Putamen (tissue), 1 donor: ENCODE measurements at regions not wholly inside any gene's neighbourhood (a gene's known extent, or its start where the extent isn't known, plus 50 kb on each side); places are given as distances from the start of the nearest gene placed in this dataset.

Experiments
- DNase-seq: peaks from one replicate; pipeline ENCODE4 v3.0.0-alpha.2; 2016; ENCODE audit warnings: low spot score

- DNase-seq = no peak
Observed at GRCh38 chr10:109480836-109481235, 442.5 kb downstream of the XPNPEP1 start.

- DNase-seq = no peak
Observed at GRCh38 chr10:109475711-109476421, 447.4 kb downstream of the XPNPEP1 start.

GRCh38 chr10:109474812-109475211 lies 448.5 kb downstream of the XPNPEP1 start:
- DNase-seq = no peak

DNA sequence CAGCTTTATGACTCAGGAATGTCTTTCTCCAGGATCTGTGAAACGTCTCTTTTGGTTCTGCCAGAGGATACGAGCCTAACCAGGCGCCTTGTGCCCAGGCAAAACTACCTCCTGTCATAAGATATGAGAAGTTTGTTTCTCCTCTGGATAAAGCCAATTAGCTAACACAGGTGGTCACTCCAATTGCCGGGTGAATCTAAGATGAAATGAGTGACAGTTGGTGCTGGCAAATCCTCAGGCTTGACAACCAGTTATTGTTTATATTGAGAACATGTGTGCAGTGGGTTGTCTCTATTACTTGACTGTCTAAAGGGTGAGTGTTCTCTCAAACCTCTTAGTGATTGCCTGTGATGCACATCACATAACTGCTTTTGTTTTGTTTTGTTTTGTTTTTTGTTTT lies 449.1 kb downstream of the XPNPEP1 start:
- DNase-seq = no peak

GRCh38 chr10:109467551-109467950 lies 455.8 kb downstream of the XPNPEP1 start:
- DNase-seq = no peak

- DNase-seq = no peak
Observed at GRCh38 chr10:109464949-109465348, 458.4 kb downstream of the XPNPEP1 start.

- no peak for DNase-seq
Observed at GRCh38 chr10:109457302-109457638, 466.0 kb downstream of the XPNPEP1 start.

GRCh38 chr10:109456566-109457301 lies 466.6 kb downstream of the XPNPEP1 start:
- DNase-seq = no peak

- DNase-seq = no peak
Observed at GRCh38 chr10:109454691-109455090, 468.6 kb downstream of the XPNPEP1 start.

GRCh38 chr10:109451879-109452278 lies 471.4 kb downstream of the XPNPEP1 start:
- DNase-seq = no peak

DNA sequence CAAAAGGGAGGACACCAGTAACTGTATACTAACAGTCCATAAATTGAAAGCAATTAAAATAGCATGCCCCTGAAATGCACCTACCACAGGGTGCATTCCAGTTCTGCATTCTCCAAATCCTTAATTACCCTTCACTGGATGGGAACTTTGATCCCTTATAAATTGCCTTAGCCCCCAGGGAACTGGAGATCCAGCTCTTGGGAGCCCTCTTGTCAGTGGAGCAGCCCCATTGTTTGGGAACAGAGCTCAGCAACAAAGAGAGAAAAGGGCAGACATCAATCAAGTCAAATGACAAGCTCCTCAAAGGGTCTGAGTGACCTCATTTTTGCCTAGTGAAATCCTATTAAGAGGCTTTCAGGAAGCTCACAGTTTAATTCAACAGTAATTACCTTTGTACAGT lies 472.6 kb downstream of the XPNPEP1 start:
- DNase-seq = no peak

DNA sequence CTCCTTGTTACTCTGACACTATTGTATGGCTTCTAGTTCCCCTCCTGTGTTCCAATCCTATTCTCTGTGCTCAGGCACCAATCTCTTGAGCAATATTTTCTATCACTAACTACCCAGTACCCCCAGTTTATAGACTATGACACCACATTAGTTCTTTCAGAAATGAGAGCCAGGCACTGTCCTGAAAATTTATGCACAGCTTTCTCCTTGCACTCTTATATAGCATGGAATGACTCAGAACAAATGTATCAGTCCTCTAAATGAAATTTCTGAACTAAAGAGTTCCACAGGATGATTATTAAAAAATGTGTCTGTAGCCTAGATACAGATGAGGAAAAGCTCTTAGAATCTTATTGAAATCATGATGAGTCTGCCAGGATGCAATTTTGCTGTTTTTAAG lies 489.9 kb downstream of the XPNPEP1 start:
- DNase-seq = no peak

DNA sequence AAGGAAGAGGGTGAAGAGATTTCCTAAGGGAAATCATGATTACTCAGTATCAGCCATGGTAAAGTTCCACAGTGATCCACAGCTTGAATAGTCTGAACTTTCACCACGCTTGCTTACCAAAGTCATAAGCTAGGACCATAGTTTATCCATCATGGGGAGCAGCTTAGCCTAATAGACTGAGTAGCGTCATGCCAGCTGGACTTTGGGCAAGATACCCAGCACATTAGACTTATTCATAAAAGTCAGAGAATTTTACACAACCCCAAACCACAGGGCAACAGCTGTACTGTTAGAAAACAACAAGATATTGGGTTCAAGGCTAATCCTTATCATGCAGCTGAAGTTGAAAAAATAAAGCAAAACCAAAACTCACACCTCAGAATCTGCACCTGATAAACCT lies 491.0 kb downstream of the XPNPEP1 start:
- no peak for DNase-seq

GRCh38 chr10:109430799-109431198 lies 492.5 kb downstream of the XPNPEP1 start:
- DNase-seq = no peak

GRCh38 chr10:109430043-109430760 lies 493.1 kb downstream of the XPNPEP1 start:
- DNase-seq = no peak

GRCh38 chr10:109428775-109429491 lies 494.4 kb downstream of the XPNPEP1 start:
- no peak for DNase-seq

GRCh38 chr10:109427411-109427810 lies 495.9 kb downstream of the XPNPEP1 start:
- DNase-seq = no peak

DNA sequence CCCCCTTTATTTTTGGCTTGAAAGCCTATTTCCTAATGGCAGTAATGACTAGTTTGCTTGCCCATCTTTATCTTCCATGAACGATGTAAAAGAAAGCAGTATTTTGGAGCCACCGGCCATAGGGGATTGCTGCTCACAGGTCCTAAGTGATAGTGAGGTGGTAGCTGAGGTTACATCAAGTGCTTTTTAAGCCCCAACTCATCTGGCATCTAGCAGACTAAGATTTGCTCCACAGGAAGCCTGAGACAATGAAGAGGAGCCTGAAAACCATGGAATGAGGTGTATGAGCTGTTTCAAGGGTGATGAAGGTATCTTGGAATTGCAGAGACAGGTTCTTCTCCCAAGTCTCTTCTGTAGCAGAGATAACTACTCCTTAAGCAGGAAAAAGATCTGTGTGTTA lies 496.3 kb downstream of the XPNPEP1 start:
- DNase-seq = no peak

DNA sequence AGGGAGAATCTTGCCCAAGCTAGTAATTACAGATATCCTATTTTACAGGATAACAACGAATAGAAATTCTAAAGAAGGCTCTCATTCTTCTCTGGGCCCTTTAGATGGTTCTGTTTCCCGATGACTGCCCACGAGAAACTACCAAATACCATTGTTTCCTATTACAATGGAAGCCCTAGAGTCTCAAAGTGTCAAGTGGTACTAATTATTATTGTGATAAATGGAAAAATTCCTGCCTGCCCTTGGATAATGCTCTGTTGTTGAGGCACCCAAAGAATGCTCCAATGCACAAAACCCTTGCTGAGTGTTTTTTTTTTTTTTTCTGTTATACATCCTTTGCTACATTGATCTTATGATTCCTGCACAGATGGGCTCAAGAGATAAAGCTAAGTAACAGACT lies 504.5 kb downstream of the XPNPEP1 start:
- no peak for DNase-seq

DNA sequence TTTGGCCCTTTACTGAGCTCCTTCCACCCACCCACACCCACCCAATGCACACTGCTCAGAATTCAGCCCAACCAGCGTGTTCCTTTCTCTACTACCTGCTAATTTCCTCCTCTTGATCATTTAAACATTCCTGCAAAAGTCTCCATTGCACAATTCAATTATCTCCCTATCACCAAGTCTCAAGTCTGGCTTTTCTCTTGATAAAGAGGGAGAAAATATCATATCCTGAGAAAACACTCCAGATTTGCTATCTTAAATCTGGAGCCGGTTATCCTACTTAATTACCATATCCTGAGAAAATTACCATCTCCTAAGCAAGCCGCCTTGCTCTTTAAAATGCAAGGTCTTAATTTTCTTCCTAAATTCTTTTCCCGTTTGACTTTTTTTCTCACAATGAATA lies 505.5 kb downstream of the XPNPEP1 start:
- DNase-seq = no peak

DNA sequence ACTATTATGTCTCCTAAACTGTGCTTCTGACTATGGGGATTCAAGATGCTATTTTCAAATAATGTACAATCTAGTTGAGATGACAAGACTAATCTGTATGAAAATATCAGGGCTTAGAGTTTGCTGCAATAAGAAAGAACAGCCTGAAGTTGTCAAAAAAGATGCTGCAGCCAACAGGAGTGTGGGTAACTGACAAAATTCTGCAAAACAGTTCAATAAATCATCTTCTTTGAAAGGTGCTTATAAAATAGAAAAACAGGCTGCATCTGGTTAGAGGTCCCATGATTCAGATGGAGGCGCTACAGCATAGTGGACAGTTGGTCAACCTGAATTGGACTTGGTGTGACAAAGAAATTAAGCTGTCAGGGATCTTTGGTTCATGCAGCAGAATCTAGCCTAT lies 511.0 kb downstream of the XPNPEP1 start:
- no peak for DNase-seq

DNA sequence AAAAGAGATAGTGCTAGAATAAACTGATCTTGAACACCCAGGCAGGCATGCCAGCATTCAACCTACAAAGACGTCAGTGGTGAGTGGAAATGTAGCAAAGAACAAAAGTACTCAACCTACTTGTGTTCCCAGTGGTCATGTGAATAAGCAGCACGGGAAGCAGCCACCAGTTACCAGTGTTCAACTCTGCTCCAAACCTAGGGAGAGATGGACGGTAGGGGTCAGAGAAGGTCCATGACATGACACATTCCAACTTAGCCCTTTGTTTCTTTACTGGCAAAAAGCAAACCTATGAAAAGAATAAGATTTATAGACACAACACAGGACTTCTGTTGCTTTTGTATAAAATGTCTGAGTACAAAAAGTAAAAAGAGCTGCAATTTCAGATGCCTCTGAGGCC lies 511.4 kb downstream of the XPNPEP1 start:
- DNase-seq = no peak

GRCh38 chr10:109405338-109405737 lies 518.0 kb downstream of the XPNPEP1 start:
- no peak for DNase-seq
